CD4-positive, alpha-beta T cell treated with Interleukin-12 subunit alpha and Interleukin-12 subunit beta, for 1 hour (primary cell): ENCODE measurements at regions not wholly inside any gene's neighbourhood (a gene's known extent, or its start where the extent isn't known, plus 50 kb on each side); places are given as distances from the start of the nearest gene placed in this dataset.
"Not testable (repeated sequence)": the region's sequence is repeated elsewhere in the genome, so short reads cannot be mapped to it uniquely, and the experiment has no call there.

Experiments
- DNase-seq: peaks from one replicate; pipeline ENCODE4 v3.0.0-alpha.2; 2020

GRCh38 chr12:45490232-45490881 is 239.1 kb upstream of the ARID2 start:
- no peak for DNase-seq

GRCh38 chr12:45494279-45494678 is 235.2 kb upstream of the ARID2 start:
- DNase-seq = no peak

- no peak for DNase-seq
These were observed 230.9 kb upstream of the ARID2 start for GRCh38 chr12:45498645-45499044.

GRCh38 chr12:45502481-45503128 is 226.9 kb upstream of the ARID2 start:
- no peak for DNase-seq

DNA sequence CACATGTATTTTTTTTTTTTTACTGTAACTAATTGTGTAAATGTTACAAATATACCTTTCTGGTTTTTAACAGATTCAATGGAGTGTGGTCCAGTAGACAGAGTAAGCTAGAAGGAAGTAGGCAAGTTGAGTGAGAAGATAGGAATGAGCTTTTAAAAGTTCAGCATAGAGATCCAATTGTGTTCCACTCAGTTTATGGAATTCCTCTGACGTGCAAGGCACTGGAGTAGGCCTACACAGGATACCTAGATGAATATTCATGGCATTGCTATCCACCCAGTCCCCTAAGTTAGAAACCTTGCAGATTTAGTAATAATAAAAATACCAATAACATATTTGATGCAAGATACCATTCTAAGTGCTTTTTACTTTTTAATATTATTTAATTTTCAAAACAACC is 225.6 kb upstream of the ARID2 start:
- DNase-seq = no peak

GRCh38 chr12:45504316-45505010 is 225.0 kb upstream of the ARID2 start:
- no peak for DNase-seq

DNA sequence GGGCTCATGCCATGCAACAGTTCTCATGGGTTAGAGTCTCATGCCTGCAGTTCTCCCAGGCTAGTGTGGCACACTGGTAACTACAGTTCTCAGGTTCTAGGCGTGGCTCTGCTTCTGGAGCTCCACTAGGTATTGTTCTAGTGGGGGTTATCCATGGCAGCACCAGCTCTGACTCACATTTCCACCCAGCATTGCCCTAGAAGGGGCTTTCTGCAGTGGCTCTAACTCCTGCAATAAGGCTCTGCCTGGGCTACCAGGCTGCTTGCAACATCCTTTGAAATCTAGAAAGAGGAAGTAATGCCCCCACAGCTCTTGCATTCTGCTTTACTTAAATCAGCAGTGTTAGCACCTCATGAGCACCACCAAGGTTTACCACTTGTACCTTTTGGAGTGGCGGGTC is 220.3 kb upstream of the ARID2 start:
- DNase-seq = no peak

GRCh38 chr12:45509621-45510020 is 219.9 kb upstream of the ARID2 start:
- DNase-seq = no peak

GRCh38 chr12:45517381-45517780 is 212.1 kb upstream of the ARID2 start:
- no peak for DNase-seq

DNA sequence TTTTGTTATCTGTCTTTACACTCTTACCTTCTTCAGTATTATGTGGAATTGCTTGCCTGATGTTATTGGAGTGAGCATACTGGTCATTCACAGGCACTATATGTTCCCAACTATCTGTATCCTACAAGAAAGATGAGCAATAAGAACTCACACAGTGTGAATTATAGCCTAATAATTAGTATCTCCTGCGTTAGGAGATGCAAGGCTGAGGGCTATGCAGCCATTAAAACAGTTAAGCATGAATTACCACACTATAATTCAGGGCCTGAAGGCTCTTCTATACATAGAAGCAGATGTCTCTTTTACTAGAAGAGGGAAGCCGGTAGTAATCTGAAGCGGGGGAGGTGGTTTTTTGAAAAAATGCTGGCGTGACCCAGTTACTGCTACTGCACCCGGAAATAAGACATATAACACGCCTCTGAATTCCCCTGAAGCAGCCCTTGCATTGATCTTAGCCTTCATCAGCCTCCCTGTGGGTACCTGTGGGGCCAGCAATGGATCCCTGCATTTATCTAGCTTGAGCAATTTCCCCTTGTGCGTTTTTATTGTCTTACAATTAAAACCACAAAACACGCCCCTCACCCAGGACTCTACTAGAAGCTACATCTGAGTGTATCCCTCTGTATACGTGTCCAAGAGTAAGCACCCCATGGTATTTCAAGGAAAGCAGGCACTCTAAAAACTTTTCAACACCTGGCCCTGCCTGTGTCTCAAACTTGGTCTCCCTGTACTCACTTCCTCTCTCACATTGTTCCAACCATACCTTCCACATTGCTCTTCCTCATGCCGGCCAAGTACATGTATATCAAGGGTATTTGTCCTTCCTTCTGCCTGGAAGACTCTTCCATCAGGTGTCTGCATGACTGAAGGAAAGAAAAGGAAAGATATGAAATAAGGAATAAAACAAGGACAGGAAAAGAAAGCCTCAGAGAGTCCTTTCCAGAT is 210.9 kb upstream of the ARID2 start:
- DNase-seq = peak; percentile 72

DNA sequence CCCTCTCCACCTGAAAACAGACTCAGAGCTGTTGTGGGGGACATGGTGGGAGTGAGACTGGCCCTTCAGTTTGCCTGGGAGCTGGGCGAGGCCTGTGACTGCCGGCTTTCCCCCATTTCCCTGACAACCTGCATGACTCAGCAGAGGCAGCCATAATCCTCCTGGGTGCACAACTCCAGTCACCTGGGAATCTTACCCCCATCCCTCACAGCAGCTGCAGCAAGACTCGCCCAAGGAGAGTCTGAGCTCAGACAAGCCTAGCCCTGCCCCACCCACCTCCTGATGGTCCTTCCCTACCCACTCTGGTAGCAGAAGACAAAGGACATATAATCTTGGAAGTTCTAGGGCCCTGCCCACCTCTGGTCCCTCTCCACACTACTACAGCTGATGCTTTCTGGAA is 207.3 kb upstream of the ARID2 start:
- no peak for DNase-seq

DNA sequence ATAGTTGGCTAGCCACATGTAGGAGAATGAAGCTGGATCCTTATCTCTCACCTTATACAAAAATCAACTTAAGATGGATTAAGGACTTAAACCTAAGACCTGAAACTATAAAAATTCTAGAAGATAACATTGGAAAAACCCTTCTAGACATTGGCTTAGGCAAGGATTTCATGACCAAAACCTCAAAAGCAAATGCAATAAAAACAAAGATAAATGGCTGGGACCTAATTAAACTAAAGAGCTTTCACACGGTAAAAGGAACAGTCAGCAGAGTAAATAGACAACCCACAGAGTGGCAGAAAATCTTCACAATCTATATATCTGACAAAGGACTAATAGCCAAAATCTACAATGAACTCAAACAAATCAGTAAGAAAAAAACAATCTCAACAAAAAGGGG is 202.7 kb upstream of the ARID2 start:
- DNase-seq = not testable (repeated sequence)

DNA sequence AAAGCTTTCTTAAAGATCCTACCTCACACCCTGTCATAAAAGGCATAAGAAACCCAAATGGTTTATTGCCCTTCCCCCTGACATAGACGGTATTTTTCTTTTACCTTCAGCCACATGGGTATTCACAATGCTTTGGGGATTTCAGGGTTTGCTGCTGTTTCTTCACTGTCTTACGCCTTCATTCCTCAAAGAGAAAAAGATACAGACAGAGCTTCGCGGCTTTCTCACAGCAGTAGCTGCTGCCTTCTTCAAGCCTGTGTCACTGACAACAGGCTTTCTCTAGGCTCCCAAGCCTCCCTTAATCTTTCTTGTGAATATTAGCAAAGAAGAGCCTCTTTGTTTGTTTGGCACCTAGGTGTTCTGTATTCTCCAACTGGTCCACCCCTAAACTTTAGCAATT is 197.4 kb upstream of the ARID2 start:
- no peak for DNase-seq

GRCh38 chr12:45535610-45536180 is 193.8 kb upstream of the ARID2 start:
- DNase-seq = no peak

GRCh38 chr12:45536284-45536683 is 193.2 kb upstream of the ARID2 start:
- DNase-seq = no peak

GRCh38 chr12:45540661-45541341 is 188.7 kb upstream of the ARID2 start:
- no peak for DNase-seq

GRCh38 chr12:45543887-45544286 is 185.6 kb upstream of the ARID2 start:
- peak; percentile 79 for DNase-seq

- DNase-seq = no peak
These were observed 183.0 kb upstream of the ARID2 start for GRCh38 chr12:45546545-45546944.

- DNase-seq = no peak
These were observed 182.4 kb upstream of the ARID2 start for GRCh38 chr12:45547132-45547531.

GRCh38 chr12:45547822-45548221 is 181.7 kb upstream of the ARID2 start:
- no peak for DNase-seq

DNA sequence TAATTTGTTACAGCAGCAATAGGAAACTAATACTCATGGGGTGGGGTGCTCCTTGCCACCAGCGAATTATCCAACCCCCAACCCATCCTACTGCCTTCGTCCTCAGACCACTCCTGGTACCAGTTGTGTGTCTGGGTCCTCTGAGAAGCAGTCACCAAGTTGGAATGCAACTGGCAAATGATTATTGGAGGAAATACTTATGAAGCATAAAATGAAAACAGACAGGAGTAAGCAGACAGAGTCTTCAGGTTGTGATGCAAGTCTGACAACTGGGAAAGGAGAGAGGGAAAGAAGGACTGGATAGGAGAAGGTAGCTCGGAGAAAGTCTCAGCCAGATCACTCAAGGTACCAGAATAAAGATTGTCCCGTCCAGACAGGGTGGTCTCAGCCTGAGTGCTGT is 181.1 kb upstream of the ARID2 start:
- DNase-seq = no peak

DNA sequence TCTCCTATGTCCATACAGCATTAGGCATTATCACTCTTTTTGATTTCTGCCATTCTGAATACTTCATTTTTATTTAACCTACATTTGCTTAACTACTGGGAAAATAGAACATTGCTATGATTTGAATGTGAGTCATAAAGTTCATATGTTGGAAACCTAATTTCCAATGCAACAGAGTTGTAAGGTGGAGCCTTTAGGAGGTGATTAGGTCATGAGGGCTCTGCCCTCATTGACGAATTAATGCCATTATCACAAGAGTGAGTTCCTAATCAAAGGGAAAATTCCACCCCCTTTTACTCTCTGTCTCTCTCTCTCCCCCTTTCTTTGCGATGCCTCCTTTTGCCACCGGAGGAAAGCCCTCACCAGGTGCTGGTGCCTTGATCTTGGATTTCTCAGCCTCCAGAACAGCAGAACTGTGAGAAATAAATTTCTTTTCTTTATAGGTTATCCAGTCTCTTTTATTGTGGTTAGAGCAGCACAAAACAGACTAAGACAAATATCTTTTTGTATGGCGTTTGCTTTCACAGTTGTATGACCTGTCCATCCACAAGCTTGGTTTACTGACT is 180.1 kb upstream of the ARID2 start:
- DNase-seq = no peak
